ENCODE measurements at regions not wholly inside any gene's neighbourhood (a gene's known extent, or its start where the extent isn't known, plus 50 kb on each side); places are given as distances from the start of the nearest gene placed in this dataset.

- no peak for DNase-seq
These were observed 310.9 kb downstream of the PSAT1 start for GRCh38 chr9:78607853-78608252.

- DNase-seq = peak; percentile 89
These were observed 312.5 kb downstream of the PSAT1 start for GRCh38 chr9:78609450-78609849.

GRCh38 chr9:78612091-78612490 is 315.2 kb downstream of the PSAT1 start:
- no peak for DNase-seq

GRCh38 chr9:78613006-78613405 is 316.1 kb downstream of the PSAT1 start:
- DNase-seq = no peak

- DNase-seq = no peak
These were observed 318.0 kb downstream of the PSAT1 start for GRCh38 chr9:78614892-78615291.

- DNase-seq = no peak
These were observed 318.4 kb downstream of the PSAT1 start for GRCh38 chr9:78615372-78615771.

- no peak for DNase-seq
These were observed 321.8 kb downstream of the PSAT1 start for GRCh38 chr9:78618735-78619134.

GRCh38 chr9:78620303-78620702 is 323.4 kb downstream of the PSAT1 start:
- no peak for DNase-seq

- peak; percentile 30 for DNase-seq
These were observed 323.8 kb downstream of the PSAT1 start for GRCh38 chr9:78620764-78621163.

GRCh38 chr9:78622126-78622525 is 325.2 kb downstream of the PSAT1 start:
- no peak for DNase-seq

- no peak for DNase-seq
These were observed 330.0 kb downstream of the PSAT1 start for GRCh38 chr9:78626971-78627370.

- no peak for DNase-seq
These were observed 334.0 kb downstream of the PSAT1 start for GRCh38 chr9:78630966-78631365.

- no peak for DNase-seq
These were observed 343.8 kb downstream of the PSAT1 start for GRCh38 chr9:78640728-78641127.

GRCh38 chr9:78644359-78644758 is 347.4 kb downstream of the PSAT1 start:
- no peak for DNase-seq

GRCh38 chr9:78654324-78654723 is 357.4 kb downstream of the PSAT1 start:
- DNase-seq = no peak

GRCh38 chr9:78663369-78663768 is 366.4 kb downstream of the PSAT1 start:
- no peak for DNase-seq

GRCh38 chr9:78664370-78664769 is 367.4 kb downstream of the PSAT1 start:
- DNase-seq = no peak

- no peak for DNase-seq
These were observed 370.0 kb downstream of the PSAT1 start for GRCh38 chr9:78666818-78667414.

- DNase-seq = no peak
These were observed 371.4 kb downstream of the PSAT1 start for GRCh38 chr9:78668148-78668832.

- DNase-seq = no peak
These were observed 372.7 kb downstream of the PSAT1 start for GRCh38 chr9:78669591-78669990.

- DNase-seq = no peak
These were observed 374.9 kb downstream of the PSAT1 start for GRCh38 chr9:78671785-78672184.

GRCh38 chr9:78674874-78675273 is 377.9 kb downstream of the PSAT1 start:
- DNase-seq = no peak

- DNase-seq = no peak
These were observed 379.1 kb downstream of the PSAT1 start for GRCh38 chr9:78676009-78676408.

- DNase-seq = no peak
These were observed 379.7 kb downstream of the PSAT1 start for GRCh38 chr9:78676623-78677022.

- no peak for DNase-seq
These were observed 380.4 kb downstream of the PSAT1 start for GRCh38 chr9:78677326-78677725.
